GM10248 (cell line): ENCODE measurements at regions not wholly inside any gene's neighbourhood (a gene's known extent, or its start where the extent isn't known, plus 50 kb on each side); places are given as distances from the start of the nearest gene placed in this dataset.

Source experiments
- CTCF ChIA-PET: fragments of 300-600 bp; sonication (Branson Sonifier 250); formaldehyde crosslinking; extraction: SDS; loops from one replicate; lab custom pipeline; 2021; ENCODE audit warnings: antibody characterized with exemption; lab: Yijun Ruan, JAX
- POLR2A ChIA-PET: fragments of 350-650 bp; sonication (Branson Sonifier 250); formaldehyde crosslinking; extraction: SDS; loops from one replicate; lab custom pipeline; 2020; ENCODE audit warnings: antibody characterized with exemption; lab: Yijun Ruan, JAX
- DNase-seq: peaks from one replicate; pipeline ENCODE4 v3.0.0; 2012; ENCODE audit errors: extremely low spot score
- TF ChIP-seq, protein P1 (sequence below): IDR thresholded peaks from 2 replicates; pipeline ENCODE4 v1.5.1; 2012; ENCODE audit warnings: mild to moderate bottlenecking, low read depth; ENCODE audit errors: extremely low read depth, missing control alignments, control extremely low read depth

DNA sequence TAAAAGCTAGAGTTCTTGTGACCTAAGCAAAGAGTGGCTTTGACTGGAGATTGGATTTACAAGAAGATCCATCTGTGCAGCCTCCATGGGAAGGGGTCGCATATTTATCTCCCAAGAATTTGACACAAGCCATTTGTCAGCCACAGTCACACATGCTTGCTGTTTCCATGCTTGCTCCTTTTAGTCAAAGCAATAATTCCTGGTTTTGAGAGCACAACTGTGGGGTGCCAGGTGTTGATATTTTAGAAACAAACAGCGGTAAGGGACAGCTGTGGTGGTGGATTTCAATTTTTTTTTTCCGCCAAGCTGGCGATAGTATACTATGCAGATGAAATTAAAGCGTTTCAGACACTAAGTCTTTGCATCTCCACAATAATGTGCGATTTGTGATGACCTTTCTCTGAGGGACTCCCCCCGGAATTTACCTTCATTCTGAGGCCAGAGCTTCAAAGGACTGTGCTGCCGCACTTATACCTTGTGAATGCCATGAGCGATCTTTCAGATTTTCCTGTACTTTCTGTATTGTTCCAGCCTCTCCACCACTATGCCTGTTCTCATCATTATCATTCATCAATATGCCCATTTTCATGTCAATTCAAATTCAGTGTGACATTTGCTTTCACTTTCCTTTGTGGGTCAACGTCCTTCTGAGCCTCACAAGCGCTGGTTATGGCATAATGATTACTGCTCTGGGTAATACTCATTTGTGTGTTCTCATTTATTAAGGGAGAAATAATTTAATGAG lies 108.2 kb upstream of the KBTBD8 start:
- ChIA-PET CTCF (no interaction called here), POLR2A (no interaction called here)
- DNase-seq: no peak
- TF ChIP-seq, protein P1, sequence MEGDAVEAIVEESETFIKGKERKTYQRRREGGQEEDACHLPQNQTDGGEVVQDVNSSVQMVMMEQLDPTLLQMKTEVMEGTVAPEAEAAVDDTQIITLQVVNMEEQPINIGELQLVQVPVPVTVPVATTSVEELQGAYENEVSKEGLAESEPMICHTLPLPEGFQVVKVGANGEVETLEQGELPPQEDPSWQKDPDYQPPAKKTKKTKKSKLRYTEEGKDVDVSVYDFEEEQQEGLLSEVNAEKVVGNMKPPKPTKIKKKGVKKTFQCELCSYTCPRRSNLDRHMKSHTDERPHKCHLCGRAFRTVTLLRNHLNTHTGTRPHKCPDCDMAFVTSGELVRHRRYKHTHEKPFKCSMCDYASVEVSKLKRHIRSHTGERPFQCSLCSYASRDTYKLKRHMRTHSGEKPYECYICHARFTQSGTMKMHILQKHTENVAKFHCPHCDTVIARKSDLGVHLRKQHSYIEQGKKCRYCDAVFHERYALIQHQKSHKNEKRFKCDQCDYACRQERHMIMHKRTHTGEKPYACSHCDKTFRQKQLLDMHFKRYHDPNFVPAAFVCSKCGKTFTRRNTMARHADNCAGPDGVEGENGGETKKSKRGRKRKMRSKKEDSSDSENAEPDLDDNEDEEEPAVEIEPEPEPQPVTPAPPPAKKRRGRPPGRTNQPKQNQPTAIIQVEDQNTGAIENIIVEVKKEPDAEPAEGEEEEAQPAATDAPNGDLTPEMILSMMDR: no peak

DNA sequence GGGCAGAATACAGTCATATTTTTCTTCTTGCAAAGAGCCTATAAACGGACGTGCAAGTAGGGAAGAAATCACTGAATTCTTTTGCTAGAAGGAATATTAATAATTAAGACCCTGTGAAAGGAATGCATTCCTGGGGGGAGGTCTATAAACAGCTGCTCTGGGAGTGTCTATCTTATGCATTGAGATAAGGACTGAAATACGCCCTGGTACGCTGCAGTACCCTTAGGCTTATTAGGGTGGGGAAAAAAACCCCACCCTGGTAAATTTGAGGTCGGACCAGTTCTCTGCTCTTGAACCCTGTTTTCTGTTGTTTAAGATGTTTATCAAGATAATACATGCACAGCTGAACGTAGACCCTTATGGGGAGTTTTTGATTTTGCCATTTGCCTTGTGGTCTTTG lies 100.0 kb upstream of the KBTBD8 start:
- TF ChIP-seq, protein P1: no peak
- no peak for DNase-seq
- ChIA-PET POLR2A (no interaction called here), CTCF (no interaction called here)

DNA sequence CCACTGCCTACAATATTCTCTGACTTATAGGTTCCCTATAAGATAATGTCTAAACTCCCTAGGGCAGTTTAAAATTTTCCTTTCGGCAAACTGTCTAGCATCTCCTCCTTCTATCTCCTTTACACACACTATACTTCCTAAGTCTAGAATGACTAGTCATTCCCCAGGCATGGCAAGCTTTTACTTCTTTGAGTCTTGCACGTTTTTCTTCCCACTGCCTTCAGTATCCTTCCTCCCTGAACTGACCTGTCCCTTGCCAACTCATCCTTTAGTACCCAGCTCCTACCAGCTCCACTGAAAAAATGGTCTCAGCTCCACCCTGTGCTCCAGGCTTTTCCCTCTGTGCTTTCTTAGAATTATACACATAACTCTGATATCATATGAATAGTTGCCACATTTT lies 93.8 kb upstream of the KBTBD8 start:
- ChIA-PET CTCF (interaction anchor here (1.2 kb wide), 1 partner anchor 34 kb away, joined by 3 read pairs; no protein-coding TSS in a partner anchor), POLR2A (no interaction called here)
- no peak for DNase-seq
- TF ChIP-seq, protein P1: no peak

DNA sequence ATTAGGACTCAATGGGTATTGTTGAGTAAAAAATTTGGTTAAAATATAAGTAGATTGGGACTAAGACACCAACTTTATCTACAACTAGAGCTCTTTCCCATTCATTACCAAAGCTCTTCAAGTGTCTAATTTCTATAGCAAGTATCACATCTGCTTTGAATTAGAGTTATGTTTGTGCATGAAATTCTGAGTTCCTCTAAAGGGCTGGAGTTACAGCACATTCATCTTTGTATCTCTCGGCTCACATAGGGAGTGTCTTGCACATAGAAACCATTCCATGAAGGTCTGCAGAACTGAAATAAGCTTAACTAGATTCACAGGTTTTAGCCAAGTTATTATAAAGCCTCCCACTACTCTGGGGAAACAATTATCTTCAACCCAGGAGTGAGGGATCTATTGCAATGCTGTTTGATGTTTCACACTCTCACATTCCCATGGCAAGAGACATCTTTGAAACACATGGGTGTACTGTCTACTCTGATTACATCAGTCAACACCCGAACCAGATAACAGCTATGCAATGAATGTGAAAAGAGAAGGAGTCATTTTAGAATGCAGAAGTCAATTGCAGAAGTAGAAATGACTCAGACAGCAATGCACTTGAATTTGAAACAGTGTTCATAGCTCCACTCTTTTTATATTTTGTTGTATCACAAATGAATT lies 93.1 kb upstream of the KBTBD8 start:
- CTCF ChIA-PET: interaction anchor here (1.2 kb wide), 1 partner anchor 33 kb away, joined by 3 read pairs; no protein-coding TSS in a partner anchor

DNA sequence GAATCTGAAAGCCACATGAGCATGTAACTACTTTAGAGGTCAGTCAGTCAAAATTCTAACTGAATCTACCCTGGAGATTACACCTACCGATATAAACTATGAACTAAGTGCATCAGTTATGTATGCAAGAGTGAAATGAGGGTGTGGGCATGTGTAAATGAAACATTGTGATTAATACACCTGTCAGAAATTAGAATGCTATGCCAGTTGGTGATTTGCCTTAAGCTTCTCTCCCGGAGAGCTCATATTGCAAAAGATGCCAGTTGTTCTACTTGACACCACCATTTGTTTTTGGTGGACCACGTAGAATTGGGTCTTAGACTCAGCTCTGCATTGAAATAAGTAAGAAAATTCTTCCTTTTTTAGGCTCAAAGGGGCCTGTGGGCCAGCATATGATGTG lies 91.0 kb upstream of the KBTBD8 start:
- CTCF ChIA-PET: interaction anchor here (1.4 kb wide), 1 partner anchor 12 kb away, joined by 3 read pairs; no protein-coding TSS in a partner anchor
- POLR2A ChIA-PET: no interaction called here
- TF ChIP-seq, protein P1: no peak
- no peak for DNase-seq

More for the DNA sequence above, 93.1 kb upstream of the KBTBD8 start:
- POLR2A ChIA-PET: no interaction called here
- TF ChIP-seq, protein P1: no peak
- DNase-seq: no peak

DNA sequence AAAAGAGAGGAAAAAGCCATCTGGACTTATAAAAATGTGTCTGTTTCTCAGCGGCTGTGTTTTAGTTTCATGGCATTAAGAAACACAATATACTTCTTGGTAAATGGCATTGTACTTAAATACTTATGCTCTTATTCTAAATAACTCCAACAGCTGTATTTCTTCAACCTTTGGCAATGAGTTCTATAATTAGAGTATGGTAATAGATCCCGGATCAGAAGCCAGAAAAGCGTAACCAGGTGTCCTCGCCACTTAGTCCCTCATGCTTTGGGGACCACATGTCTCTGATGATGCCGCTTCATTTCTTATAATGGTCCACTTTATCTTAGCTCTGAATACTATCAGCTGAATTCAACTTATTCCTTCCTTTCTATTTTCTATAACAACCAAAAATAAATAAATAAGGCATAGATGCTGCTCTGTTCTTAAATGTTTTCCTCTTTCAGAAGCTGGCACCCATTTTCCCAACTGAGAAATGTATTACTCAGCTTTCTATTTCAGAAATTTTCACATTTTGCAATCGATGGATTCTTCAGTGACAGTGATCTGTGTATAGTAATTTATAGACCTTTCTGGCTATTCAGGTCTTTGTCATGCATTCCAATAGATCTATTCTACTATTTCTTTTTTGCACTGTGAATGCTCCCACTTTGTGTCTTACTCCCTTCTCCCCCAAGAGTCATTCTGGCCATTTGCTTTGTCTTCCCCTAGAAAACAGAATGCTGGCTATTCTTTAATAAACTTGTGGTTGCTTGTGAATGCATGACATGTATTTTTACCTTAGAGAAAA lies 87.6 kb upstream of the KBTBD8 start:
- CTCF ChIA-PET: interaction anchor here (1.6 kb wide), 1 partner anchor 28 kb away, joined by 4 read pairs; no protein-coding TSS in a partner anchor
- POLR2A ChIA-PET: no interaction called here
- no peak for DNase-seq
- TF ChIP-seq, protein P1: no peak
